Neuronal stem cell (in vitro differentiated cells): ENCODE measurements at regions not wholly inside any gene's neighbourhood (a gene's known extent, or its start where the extent isn't known, plus 50 kb on each side); places are given as distances from the start of the nearest gene placed in this dataset.

Experiments used
- DNase-seq: peaks from one replicate; pipeline ENCODE4 v3.0.0-alpha.2; 2013; ENCODE audit warnings: low spot score
- H2AFZ ChIP-seq: one replicate; pipeline ENCODE4 v1.6.1; 2013; ENCODE audit warnings: mild to moderate bottlenecking, low read length, inconsistent platforms
- H2AK5ac ChIP-seq: 2 replicates; pipeline ENCODE4 v1.6.1; 2013; ENCODE audit warnings: low read depth, mild to moderate bottlenecking, inconsistent platforms, low read length, moderate library complexity, mixed read lengths
- H2BK120ac ChIP-seq: 2 replicates; pipeline ENCODE4 v1.6.1; 2013; ENCODE audit warnings: low read depth, mild to moderate bottlenecking, inconsistent platforms, low read length, moderate library complexity, mixed read lengths
- H2BK12ac ChIP-seq: one replicate; pipeline ENCODE4 v1.6.1; 2013; ENCODE audit warnings: low read length, inconsistent platforms
- H2BK15ac ChIP-seq: 2 replicates; pipeline ENCODE4 v1.6.1; 2013; ENCODE audit warnings: mild to moderate bottlenecking, low read length, inconsistent platforms, mixed read lengths
- H2BK5ac ChIP-seq: one replicate; pipeline ENCODE4 v1.6.1; 2013; ENCODE audit warnings: inconsistent platforms, mild to moderate bottlenecking, low read length, moderate library complexity
- H3K14ac ChIP-seq: one replicate; pipeline ENCODE4 v1.6.1; 2013; ENCODE audit warnings: low read length, inconsistent platforms
- H3K18ac ChIP-seq: 2 replicates; pipeline ENCODE4 v1.6.1; 2013; ENCODE audit warnings: low read length, inconsistent platforms
- H3K23ac ChIP-seq: 2 replicates; pipeline ENCODE4 v1.6.1; 2013; ENCODE audit warnings: low read depth, mild to moderate bottlenecking, mixed read lengths, low read length, inconsistent platforms; ENCODE audit not compliant: poor library complexity
- H3K27ac ChIP-seq: replicated peaks from 3 replicates; pipeline ENCODE4 v1.5.1; 2013; ENCODE audit warnings: low read length, inconsistent platforms
- H3K27me3 ChIP-seq, 3 experiments: 2 replicates each; pipeline ENCODE4 v1.6.1; 2013; ENCODE audit warnings: low read length in 3 of 3, mild to moderate bottlenecking in 2 of 3, inconsistent platforms in 1 of 3, low read depth in 1 of 3, mixed read lengths in 1 of 3, moderate library complexity in 1 of 3; ENCODE audit not compliant: control insufficient read depth in 3 of 3, insufficient read depth in 3 of 3
- H3K36me3 ChIP-seq, 2 donors: replicated peaks in 1 of 2; 2 replicates each; pipeline ENCODE4 v1.6.1; 2013; ENCODE audit warnings: low read length in 2 of 2; ENCODE audit not compliant: control insufficient read depth in 2 of 2, insufficient read depth in 2 of 2
- H3K4ac ChIP-seq: 2 replicates; pipeline ENCODE4 v1.6.1; 2013; ENCODE audit warnings: inconsistent platforms, mild to moderate bottlenecking, low read length, moderate library complexity
- H3K4me1 ChIP-seq, 2 donors: 1 replicate in 1 of 2; 2 replicates in 1 of 2; pipeline ENCODE4 v1.6.1; 2013; ENCODE audit warnings: low read length in 2 of 2, low read depth in 1 of 2; ENCODE audit not compliant: control insufficient read depth in 2 of 2, insufficient read depth in 1 of 2
- H3K4me2 ChIP-seq: one replicate; pipeline ENCODE4 v1.6.1; 2013; ENCODE audit warnings: mild to moderate bottlenecking, low read length, inconsistent platforms; ENCODE audit not compliant: insufficient read depth, poor library complexity, severe bottlenecking
- H3K4me3 ChIP-seq, 2 donors: 2 replicates each; pipeline ENCODE4 v1.5.1; 2013; ENCODE audit warnings: low read length in 2 of 2, mild to moderate bottlenecking in 2 of 2, inconsistent platforms in 1 of 2, moderate library complexity in 1 of 2
- H3K79me1 ChIP-seq: one replicate; pipeline ENCODE4 v1.6.1; 2013; ENCODE audit warnings: low read depth, mild to moderate bottlenecking, inconsistent platforms, low read length, moderate library complexity
- H3K9ac ChIP-seq: one replicate; pipeline ENCODE4 v1.6.1; 2013; ENCODE audit warnings: mild to moderate bottlenecking, low read depth, low read length, inconsistent platforms; ENCODE audit not compliant: poor library complexity
- H3K9me3 ChIP-seq, 2 donors: replicated peaks in 1 of 2; 2 replicates each; pipeline versions ENCODE3 to v1.6.1; 2013; ENCODE audit warnings: low read length in 2 of 2, mild to moderate bottlenecking in 2 of 2, inconsistent platforms in 1 of 2, low read depth in 1 of 2, mixed read lengths in 1 of 2, moderate library complexity in 1 of 2; ENCODE audit not compliant: control insufficient read depth in 2 of 2, insufficient read depth in 1 of 2
- H4K8ac ChIP-seq: one replicate; pipeline ENCODE4 v1.6.1; 2013; ENCODE audit warnings: low read depth, mild to moderate bottlenecking, inconsistent platforms, low read length, moderate library complexity
- H4K91ac ChIP-seq: one replicate; pipeline ENCODE4 v1.6.1; 2013; ENCODE audit warnings: low read length, low read depth, mild to moderate bottlenecking, inconsistent platforms; ENCODE audit not compliant: poor library complexity
- WGBS, 2 donors: extraction: QIAGEN DNeasy Blood & Tissue Kit; methylation state at CpG; one replicate each; pipeline ENCODE4 v1.1.7; 2013; ENCODE audit warnings: missing lambda C conversion rate in 2 of 2, mixed read lengths in 1 of 2; ENCODE audit not compliant: insufficient read length in 2 of 2, insufficient replicate concordance in 1 of 2; ENCODE audit errors: extremely low coverage in 2 of 2; 5-methylcytosine and 5-hydroxymethylcytosine counted together

DNA sequence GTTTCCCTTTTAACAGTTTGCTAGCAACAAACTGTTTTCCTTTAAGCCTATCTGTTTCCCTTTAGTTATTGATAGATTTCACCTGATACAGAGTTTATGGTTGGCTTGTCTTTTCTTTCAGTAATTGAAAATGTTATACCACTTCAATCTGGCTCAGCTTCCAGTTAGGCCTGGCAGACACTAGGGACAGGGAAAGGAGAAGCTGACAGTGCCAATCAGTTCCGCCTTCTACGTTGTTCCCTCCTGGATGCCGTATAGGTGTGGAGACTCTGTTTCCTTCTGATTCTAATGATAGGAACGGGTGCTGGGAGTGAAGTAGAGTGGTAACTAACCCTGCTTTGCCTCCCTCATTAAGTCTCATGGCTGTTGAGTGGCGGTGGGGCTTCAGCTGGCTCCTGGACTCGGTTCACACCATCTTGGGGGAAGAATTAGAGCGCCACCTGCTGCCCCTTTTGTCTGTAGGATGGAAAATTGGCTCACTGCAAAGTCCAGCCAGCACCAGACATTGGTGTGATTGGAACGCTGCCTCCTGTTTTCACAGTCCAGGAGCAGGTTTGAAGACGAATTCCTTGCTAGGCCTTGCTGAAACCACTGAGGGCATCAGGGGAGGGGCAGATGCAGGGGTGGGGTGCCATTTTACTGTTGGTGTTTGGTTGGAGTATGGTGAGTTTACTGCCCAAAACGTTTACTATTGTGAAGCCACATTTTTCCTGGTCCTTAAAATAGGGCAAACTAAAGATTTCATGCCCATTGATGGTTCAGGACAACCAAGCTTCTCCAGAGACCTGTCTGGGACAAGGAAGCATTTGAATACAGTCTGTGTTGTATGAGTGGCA is 1729.5 kb downstream of the GRIK2 start:
- no peak overlapping the region for H4K8ac ChIP-seq
- no peak overlapping the region for H3K23ac ChIP-seq
- H2BK15ac ChIP-seq, result no peak overlapping the region
- DNase-seq, result peak; percentile 72
- H4K91ac ChIP-seq, result no peak overlapping the region
- no peaks in the 10 kb centered on the region for H3K27me3 ChIP-seq
- no peak overlapping the region for H3K18ac ChIP-seq
- no peak overlapping the region for H2AK5ac ChIP-seq
- no peak overlapping the region for H3K4me2 ChIP-seq
- no peak overlapping the region for H3K27ac ChIP-seq
- H3K4me1 ChIP-seq, result no peaks in the 10 kb centered on the region
- no peak overlapping the region for H2BK5ac ChIP-seq
- no peaks in the 10 kb centered on the region for H3K36me3 ChIP-seq
- peak overlapping the region; percentile 40 for H2AFZ ChIP-seq
- H3K4ac ChIP-seq, result no peak overlapping the region
- no peak overlapping the region for H3K14ac ChIP-seq
- no peak overlapping the region for H3K4me3 ChIP-seq
- H3K9me3 ChIP-seq, result no peaks in the 10 kb centered on the region
- WGBS, 2 donors, result no CpG with 5 or more reads among the region's 10 CpGs
- no peak overlapping the region for H2BK12ac ChIP-seq
- H3K79me1 ChIP-seq, result no peaks in the 10 kb centered on the region
- no peak overlapping the region for H3K9ac ChIP-seq
- no peak overlapping the region for H2BK120ac ChIP-seq

- Histone ChIP-seq H3K9ac (no peak overlapping the region), H4K8ac (no peak overlapping the region), H3K4me1 (no peaks in the 10 kb centered on the region), H2AFZ (no peak overlapping the region), H2BK12ac (no peak overlapping the region), H3K27ac (no peak overlapping the region), H3K79me1 (no peaks in the 10 kb centered on the region), H2AK5ac (no peak overlapping the region), H2BK120ac (no peak overlapping the region), H2BK5ac (no peak overlapping the region), H3K18ac (no peak overlapping the region), H3K14ac (no peak overlapping the region), H2BK15ac (no peak overlapping the region), H3K9me3 (peaks cover 0 to 2% of the 10 kb centered on the region in 2 donors), H3K4me3 (no peak overlapping the region), H3K23ac (no peak overlapping the region), H3K4ac (no peak overlapping the region), H3K36me3 (no peaks in the 10 kb centered on the region), H3K27me3 (no peaks in the 10 kb centered on the region), H4K91ac (no peak overlapping the region), H3K4me2 (no peak overlapping the region)
- no peak for DNase-seq
- no CpG with 5 or more reads among the region's 3 CpGs for WGBS, 2 donors
Measured at GRCh38 chr6:103119056-103119455, 1725.5 kb downstream of the GRIK2 start.

DNA sequence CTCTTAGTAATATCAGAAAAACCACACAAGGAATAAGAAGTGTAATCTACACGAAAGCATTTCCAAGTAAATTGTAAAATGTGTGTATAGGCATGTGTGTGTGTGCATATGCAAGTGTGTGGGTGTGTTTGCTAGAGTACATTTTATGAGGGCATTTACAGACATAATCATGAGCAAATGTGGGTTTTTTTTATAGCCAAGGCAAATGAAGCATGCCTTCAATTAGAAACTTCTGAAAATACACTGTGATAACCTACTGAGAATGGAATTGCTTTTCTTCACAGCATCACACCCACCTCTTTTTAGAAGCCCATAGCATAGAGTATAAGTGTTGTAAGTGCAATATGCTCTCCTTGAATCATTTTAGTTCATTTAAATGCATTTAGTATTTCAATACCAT is 1721.1 kb downstream of the GRIK2 start:
- no peaks in the 10 kb centered on the region for H3K79me1 ChIP-seq

GRCh38 chr6:103113416-103113815 is 1719.9 kb downstream of the GRIK2 start:
- Histone ChIP-seq H2AK5ac (no peak overlapping the region), H3K27ac (no peak overlapping the region), H3K9me3 (peaks cover 0 to 2% of the 10 kb centered on the region in 2 donors), H4K8ac (no peak overlapping the region), H3K14ac (no peak overlapping the region), H3K18ac (no peak overlapping the region), H2BK120ac (no peak overlapping the region), H3K4me2 (no peak overlapping the region), H2BK12ac (no peak overlapping the region), H3K9ac (no peak overlapping the region), H3K27me3 (no peaks in the 10 kb centered on the region), H3K4me3 (no peak overlapping the region), H3K36me3 (no peaks in the 10 kb centered on the region), H3K4me1 (no peaks in the 10 kb centered on the region), H2BK15ac (no peak overlapping the region), H2AFZ (no peak overlapping the region), H3K23ac (no peak overlapping the region), H3K79me1 (no peaks in the 10 kb centered on the region), H2BK5ac (no peak overlapping the region), H4K91ac (no peak overlapping the region), H3K4ac (no peak overlapping the region)
- no peak for DNase-seq
- no CpG with 5 or more reads among the region's 1 CpG for WGBS, 2 donors

More for the DNA sequence above, 1721.1 kb downstream of the GRIK2 start:
- H3K4me3 ChIP-seq, result no peak overlapping the region
- H3K27me3 ChIP-seq, result no peaks in the 10 kb centered on the region
- H3K23ac ChIP-seq, result no peak overlapping the region
- no peaks in the 10 kb centered on the region for H3K4me1 ChIP-seq
- H3K4me2 ChIP-seq, result no peak overlapping the region
- H2BK120ac ChIP-seq, result no peak overlapping the region
- no peak overlapping the region for H2BK15ac ChIP-seq
- no peak overlapping the region for H3K4ac ChIP-seq
- H2AFZ ChIP-seq, result no peak overlapping the region
- H3K9me3 ChIP-seq, result peaks cover 0 to 2% of the 10 kb centered on the region in 2 donors
- no peak overlapping the region for H4K91ac ChIP-seq
- no peak overlapping the region for H3K14ac ChIP-seq
- no CpG with 5 or more reads among the region's 1 CpG for WGBS, 2 donors
- no peak overlapping the region for H2BK5ac ChIP-seq
- no peaks in the 10 kb centered on the region for H3K36me3 ChIP-seq
- no peak overlapping the region for H3K27ac ChIP-seq
- H3K18ac ChIP-seq, result no peak overlapping the region
- H4K8ac ChIP-seq, result no peak overlapping the region
- no peak overlapping the region for H3K9ac ChIP-seq
- H2AK5ac ChIP-seq, result no peak overlapping the region
- no peak for DNase-seq
- no peak overlapping the region for H2BK12ac ChIP-seq
